AG08396 (cell line): ENCODE measurements at regions not wholly inside any gene's neighbourhood (a gene's known extent, or its start where the extent isn't known, plus 50 kb on each side); places are given as distances from the start of the nearest gene placed in this dataset.
"Not testable (repeated sequence)": the region's sequence is repeated elsewhere in the genome, so short reads cannot be mapped to it uniquely, and the experiment has no call there.

ENCODE experiments used
- DNase-seq: peaks from one replicate; pipeline ENCODE4 v3.0.0; 2012; ENCODE audit warnings: low spot score, mixed read lengths

DNA sequence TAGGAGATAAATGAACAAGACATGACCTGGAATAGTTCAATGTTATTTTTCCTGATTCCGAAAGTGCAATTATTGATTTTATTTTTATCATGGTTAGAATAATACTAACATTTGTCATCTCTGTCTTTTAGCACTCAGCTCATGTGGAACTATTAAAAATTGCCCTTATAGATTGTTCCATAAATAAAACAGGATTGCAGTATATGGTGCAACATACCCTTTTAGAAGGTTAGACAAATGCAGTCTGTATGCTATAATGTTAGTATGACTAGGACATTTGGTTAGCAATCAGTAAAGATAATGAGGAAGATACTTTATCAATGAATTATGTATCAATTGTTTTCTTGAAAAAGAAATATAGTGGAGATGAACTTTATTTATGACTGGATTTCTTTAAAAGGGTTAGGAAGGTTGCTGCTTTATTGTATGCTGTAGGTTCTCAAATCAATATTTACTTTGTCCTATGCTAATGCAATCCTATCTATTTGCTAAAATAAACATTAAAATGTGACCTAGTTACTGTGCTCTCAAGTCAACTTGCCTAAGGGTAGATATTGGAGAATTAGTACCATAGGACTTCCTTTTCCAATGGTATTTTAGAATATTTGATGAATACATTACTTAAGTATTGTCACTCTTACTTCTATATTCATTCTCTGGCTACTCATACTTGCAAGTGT lies 348.9 kb upstream of the ISL1 start:
- no peak for DNase-seq

DNA sequence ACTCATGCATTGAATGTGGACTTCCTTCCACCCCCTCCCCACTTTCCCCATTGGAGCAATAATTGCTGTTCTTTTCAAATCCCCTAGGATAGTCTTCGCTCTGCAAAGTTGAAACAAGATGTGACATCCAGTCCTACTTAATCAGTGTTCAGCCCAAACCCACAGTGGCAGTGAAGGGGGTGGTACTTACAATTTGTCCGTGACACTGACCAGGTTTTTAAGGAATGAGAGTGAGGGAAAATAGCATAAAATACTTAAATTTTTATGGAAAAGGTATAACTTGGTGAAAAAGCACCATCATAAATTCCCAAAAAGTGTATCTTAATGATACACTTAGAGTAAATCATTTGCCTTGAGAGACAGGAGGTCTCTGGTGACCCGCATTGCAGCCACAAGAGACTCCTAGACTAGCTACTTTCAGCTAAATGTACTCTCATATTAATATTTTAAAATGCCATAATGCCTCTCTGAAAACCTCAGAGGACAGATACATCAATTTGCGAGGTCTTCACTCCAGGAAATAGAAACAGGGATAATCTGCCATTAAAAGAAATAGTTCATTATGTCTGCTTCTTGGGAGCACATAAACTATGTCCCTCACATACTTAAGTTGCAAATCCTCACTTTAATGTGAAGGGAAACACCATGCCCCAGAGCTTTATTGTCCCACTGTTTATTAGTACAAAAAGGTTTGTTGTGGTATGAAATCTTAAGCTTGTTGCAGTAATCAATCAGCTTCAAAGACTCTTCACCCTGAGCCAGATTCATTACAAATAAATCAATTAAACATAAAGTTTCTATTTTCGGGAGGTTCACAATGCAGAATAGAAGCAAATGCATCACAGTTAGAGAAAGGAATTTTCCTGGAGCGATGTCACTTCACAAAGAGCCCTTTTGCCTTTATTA lies 343.6 kb upstream of the ISL1 start:
- DNase-seq, result no peak

DNA sequence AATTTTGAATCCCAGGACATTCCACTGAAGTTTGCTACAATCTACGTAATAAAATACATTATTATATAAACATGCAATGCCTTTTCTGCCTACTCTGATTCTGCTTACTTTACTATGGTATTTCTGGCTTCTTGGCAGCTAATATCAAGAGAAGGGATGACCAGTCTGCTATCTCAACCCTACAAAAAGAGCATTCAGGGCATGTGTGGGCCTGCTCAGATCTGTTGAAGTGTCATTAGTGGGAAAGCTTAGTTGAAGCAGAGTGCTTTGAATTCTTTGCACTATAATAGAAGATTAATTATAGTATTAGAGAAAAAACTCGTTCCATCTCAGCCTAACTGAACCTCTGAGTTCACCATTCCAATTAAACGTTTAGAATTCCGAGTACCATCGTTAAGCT lies 339.5 kb upstream of the ISL1 start:
- no peak for DNase-seq

DNA sequence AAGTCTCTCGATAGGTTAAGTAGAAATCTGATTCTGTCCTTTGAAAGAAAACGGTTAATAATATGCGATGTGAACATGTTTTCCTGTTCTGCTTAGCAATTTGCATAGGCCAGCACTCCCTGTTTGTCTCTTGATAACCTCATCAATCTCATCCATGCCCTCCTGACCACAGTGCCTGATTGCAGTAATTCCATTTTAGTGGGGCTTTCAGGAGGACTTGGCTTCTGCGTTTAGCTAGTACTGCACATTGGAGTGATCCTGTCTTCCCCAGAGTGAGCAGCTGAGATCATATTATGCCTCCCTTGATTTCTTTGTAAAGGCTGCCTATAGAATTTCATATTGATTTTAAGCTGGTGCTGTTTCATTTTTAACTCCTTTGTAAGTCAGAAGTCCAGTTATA lies 335.9 kb upstream of the ISL1 start:
- DNase-seq, result no peak

DNA sequence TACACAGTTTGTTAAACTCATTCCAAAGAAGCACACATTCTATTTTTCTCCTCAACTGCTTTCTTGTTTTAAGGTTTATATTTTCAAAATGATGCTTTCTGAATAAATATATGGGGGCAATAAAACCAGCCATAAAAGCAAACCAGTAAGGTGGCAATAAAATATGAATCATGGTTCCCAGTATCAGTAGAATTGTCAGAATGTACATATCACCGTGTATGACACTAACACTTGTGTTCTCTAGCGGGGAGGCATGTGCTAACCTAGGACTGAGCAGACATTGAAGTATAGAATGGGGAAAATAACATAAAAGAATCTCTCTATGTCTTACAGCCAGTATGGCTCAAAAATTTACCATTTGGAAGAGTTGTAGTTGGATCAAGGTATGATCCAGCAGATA lies 329.9 kb upstream of the ISL1 start:
- no peak for DNase-seq

DNA sequence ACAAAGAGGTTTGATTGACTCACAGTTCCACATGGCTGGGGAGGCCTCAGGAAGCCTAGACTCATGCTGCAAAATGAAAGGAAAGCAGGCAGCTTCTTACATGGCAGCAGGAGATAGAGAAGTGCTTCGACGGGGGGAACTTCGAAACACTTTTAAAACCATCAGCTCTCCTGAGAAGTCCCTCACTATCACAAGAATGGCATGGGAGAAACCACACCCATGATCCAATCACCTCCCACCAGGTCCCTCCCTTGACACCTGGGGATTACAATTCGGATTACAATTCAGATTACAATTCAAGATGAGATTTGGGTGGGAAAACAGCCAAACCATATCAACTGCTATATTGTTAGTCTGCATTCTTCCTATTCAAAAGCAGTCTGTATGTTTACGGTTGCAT lies 322.3 kb upstream of the ISL1 start:
- no peak for DNase-seq

DNA sequence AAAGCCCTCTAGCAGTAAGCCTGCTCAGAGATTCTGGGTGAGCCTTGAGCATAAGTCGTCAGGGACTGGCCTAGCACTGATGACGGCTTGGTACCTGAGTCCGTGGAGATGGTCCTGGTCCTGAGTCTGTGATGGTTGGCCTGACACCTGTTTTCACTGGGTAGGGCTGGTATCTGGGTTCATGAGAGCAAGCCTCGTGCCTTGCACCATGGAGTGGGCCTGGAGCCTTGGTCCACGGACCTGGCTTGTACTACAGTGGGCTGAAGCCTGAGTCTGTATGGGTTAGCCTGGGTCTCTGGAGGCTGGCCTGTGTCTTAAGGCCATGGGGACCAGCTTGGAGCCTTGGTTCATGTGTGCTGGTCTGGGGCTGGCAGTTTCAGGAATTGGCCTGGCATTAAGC lies 310.3 kb upstream of the ISL1 start:
- DNase-seq, result no peak

DNA sequence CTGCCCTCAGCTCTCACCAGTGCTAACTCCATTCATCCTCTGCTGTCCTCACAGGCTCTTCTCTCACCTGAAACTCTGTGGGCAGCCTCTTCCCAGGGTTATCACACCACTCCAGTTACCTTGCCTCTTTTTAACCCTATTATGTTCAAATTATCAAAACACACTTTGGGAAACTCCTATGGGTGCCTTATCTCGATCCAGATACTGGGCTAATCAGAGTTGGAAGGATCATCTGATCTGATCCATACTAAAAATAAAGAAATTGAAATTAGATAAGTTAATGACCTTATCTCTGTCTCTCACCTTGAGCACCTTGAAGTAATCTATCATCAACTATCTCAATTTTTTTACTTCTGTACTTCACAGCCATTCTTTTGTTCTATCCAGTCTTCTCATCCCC lies 300.5 kb upstream of the ISL1 start:
- DNase-seq, result no peak

DNA sequence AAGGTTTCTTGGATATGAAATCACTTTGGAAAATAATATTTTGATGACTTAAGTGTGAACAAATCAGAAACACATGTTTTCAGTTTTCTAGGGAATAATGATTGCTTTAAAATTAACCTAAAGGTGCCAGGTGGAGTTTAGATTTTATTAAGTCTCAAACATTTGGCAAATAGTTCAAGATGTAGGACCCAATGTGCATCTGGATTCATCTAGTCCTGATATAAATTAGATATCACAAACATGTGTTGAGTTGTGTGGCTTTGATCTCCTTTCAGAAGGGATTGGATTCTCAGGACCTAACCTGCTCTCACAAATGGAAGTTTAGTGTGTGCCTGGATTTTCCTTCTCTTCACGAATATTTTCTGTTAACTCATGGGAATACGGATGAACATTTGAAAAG lies 291.4 kb upstream of the ISL1 start:
- DNase-seq, result no peak

DNA sequence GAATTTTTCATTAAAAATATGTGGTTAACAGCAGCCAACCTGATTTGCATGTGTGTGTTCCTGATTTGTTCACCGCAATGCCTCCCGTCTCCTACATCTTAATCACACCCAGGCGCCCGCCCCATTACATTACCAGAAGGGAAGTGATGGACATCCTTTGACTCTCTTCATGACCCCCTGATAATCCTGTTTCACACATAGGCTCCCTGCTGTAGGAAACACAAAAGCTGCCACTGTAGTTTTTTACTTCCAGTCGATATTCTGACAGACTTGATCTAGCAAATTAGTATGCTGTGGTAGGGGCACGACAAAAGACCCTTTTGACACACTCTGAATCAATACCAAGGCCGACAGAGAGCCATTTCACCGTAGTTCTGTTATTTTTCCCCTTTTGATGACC lies 287.8 kb upstream of the ISL1 start:
- no peak for DNase-seq

DNA sequence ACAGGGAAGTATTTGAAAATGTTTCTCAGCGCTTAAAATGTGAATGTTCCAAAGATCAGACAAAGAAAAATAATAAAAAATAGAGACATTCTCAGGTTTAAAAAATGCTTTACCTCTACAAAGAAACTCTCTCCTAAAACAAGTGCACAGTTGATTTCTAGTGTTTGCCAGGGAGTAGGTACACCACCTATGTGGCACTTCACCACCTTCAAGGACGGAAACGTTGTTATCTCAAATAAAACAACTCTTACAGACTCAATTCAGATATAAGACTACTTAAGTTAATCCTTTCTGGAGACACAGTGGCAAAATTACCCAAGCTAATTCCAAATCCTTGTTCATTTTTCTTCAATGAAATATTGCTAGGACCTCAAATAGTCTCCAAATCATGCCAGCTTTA lies 286.4 kb upstream of the ISL1 start:
- no peak for DNase-seq

DNA sequence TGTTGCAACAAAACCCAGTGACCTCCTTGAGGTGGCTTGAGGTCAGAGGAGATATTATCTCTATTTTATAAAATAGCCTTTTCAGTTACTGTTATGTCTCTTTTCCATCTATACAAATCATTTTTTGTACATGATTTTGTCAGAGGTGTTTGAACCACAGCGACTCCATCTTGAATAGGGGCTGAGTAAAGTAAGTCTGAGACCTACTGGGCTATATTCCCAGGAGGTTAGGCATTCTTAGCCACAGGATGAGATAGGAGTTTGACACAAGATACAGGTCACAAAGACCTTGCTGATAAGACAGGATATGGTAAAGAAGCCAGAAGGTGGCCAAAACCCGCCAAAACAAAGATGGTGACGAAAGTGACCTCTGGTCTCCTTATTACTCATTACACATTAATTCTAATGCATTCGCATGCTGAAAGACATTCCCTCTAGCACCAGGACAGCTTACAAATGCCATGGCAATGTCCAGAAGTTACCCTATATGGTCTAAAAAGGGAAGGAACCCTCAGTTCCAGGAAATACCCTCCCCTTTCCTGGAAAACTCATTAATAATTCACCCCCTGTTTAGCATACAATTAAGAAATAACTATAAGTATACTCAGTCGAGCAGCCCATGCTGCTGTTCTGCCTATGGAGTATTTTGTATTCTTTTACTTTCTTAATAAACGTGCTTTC lies 283.9 kb upstream of the ISL1 start:
- no peak for DNase-seq

DNA sequence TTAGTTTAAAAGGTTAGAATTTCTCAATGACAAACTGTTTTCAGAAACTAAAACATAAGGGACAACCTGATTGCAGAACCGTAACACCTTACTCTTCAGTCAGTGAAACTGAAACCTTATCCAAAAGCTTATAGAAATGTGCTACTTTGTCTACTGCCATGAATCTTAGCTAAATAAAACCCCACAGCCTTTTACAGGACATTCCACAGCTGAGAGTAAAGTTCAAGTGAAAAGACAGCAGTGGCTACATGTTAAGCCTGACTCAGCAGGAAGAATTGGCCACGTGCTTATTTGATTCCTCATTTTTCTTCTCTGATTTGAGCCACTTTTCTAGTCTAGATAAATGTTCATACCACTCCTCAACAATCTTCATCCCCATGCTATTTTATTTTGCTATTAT lies 278.7 kb upstream of the ISL1 start:
- DNase-seq, result no peak

DNA sequence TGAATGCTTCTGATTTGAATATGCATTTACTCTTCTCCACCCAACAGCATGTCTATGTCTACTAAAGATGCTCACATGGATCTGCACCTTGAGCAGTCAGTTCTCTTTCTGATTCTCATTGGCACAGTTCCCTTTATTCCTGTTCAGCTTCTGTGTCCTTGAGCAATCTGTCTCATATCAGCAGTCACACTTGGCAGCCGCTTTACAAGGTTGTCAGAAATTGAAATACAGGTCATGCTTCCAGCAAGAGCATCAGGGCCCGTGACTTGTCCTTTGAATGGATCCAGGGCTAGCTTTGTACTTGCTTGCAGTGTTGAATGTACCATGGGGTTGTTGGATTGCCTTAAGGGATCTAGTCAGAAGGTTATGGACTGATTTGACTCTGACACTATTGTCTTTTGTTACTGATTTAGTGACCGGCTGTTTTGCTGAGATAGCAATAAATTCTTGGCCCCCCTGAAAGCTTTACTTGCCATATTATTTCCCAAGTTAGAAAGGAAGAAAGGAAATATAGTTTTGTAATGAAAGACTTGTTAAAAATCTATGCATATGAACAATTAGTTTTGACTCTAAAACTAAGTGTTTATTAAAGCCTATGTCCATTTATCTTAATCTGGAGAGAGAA lies 273.4 kb upstream of the ISL1 start:
- DNase-seq, result no peak

DNA sequence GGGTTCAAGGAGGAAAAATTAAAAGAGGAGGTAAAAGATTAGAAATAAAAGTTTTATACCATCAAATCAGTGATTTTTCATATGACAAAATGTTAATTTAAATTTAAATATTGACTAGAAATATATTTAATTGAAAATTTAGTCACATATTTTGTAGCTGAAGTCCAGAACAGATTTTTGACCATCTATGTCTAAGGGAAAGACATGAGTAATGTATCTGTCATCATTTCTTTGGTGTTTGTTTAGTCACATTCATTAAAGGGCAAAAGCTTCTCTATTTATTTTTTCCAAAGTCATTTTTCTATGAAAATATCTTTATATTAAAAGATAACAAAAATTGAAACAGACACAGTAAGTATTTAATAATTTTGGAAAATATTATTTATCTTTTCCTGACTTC lies 252.0 kb upstream of the ISL1 start:
- no peak for DNase-seq

DNA sequence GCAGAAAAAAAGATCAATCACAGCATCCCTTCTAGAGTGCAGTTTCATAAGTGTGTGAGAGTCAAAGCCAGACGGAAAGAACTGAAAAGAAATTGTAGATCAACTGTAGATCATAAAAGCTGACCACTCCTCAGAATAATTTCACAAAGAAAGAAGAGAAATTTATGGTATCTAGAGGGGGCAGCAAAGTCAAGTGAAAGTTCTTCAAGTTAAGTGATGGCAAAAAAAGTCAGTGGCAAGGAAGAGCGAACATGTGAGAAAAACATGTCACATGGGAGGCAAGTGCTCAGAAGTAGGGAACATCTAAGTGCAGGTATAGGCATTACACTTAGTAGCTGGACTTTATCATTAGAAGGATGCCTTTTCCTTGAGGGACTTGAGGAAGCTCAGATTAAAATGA lies 245.1 kb upstream of the ISL1 start:
- no peak for DNase-seq

DNA sequence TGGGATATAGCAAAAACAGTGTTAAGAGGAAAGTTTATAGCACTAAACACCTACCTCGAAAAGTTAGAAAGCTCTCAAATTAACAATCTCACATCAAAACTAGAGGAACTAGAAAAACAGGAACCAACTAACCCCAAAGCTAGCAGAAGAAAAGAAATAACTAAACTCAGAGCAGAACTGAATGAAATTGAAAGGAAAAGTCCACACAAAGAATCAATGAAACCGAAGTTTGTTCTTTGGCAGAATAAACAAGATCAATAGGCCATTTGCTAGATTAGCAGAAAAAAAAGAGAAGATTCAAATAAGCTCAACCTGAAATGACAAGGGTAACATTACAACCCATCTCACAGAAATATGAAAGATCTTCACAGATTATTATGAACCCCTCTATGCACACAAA lies 234.8 kb upstream of the ISL1 start:
- no peak for DNase-seq

DNA sequence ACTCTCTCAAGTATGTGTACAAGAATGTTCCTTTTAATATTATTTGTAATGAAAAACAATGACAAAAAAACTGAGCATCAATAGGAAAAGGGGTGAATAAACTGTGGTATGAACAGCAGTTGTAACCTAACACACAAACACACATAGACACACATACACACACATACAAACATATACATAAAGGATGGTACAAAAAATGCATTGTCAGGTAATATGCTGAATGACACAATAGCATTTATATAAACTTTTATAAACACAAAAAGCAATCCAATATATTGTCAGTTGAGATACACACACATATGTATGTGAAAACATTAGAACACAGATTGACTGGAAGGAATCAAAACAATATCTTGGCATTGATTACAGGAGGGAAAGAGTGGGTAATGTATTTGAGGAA lies 227.0 kb upstream of the ISL1 start:
- no peak for DNase-seq

DNA sequence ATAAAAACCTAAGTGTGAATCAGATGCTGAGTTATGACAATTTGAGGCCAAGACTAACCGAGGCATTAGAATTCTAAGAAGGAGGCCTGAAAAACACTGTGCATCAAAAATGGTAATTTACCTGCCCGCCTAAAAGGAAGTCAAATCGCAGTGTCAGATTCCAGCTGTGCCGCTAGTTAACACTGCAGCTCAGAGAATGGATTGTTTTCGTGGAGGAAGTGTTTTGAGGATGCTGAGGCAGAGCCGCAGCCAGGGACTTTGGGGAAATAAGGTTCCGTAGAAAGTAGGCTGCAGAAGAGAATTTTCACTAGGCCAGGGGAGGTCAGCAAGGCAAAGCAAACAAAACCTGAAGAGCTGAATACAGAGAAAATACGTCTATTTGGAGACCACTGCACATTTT lies 226.4 kb upstream of the ISL1 start:
- no peak for DNase-seq

DNA sequence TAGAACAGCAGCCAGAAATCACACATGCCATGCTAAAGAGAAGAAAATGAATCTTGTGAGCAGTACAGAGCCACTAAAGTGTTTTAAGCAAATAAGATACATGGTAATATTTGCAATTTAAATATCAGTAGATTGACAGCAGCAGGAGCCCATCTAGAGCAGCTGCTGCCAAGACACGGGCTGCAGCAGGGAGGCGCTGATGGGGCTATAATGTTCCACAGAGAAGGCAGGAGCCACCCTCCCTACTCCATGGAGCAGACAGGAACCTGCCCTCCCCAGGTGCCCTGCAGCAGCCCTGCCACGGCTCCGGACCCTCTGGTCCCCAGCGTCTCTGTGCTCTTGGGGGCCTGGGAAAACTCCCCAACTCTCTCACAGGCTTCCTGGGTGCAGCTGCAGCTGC lies 224.1 kb upstream of the ISL1 start:
- no peak for DNase-seq

DNA sequence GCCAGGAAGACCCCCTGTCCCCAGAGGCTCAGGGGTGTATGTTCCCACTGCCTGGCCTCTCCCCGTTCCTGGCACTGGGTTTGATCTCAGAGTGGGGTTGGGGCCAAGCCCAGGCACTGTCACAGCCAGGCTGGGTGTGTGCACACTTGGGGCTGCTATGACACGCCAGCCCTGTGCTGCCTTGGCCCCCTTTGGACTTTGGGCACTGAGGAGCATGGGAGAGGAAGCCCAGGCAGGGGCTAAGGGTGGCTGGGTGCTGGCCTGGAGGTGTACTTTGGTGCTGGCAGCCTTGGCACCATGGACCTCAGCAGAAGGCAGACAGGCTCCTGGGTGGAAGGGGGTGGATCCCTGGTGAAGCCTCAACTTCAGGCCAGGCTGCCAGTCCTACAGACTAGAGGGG lies 223.6 kb upstream of the ISL1 start:
- DNase-seq, result no peak

DNA sequence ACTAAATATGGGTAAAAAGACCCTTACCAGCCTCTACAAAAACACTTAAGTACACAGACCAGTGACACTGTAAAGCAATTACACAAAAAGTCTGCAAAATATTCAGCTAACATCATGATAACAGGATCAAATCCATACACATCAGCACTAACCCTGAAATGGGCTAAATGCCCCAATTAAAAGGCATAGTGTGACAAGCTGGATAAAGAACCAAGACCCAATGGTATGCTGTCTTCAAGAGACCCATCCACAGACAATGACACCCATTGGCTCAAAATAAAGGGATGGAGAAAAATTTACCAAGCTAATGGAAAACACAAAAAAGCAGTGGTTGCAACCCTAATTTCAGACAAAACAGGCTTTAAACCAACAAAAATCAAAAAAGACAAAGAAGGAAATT lies 221.0 kb upstream of the ISL1 start:
- no peak for DNase-seq

DNA sequence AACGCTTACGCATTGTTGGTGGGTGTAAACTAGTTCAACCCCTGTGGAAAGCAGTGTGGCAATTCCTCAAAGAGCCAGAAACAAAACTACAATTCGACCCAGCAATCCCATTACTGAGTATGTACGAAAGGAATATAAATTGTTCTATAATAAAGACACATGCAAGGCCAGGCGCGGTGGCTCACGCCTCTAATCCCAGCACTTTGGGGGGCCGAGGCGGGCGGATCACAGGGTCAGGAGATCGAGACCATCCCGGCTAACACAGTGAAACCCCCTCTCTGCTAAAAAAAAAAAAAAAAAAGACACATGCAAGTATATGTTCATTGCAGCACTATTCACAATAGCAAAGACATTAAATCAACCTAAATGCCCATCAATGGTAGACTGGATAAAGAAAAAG lies 217.6 kb upstream of the ISL1 start:
- not testable (repeated sequence) for DNase-seq
